Peyer's patch (tissue), 4 donors: ENCODE measurements at regions not wholly inside any gene's neighbourhood (a gene's known extent, or its start where the extent isn't known, plus 50 kb on each side); places are given as distances from the start of the nearest gene placed in this dataset.

Source experiments
- DNase-seq, 3 donors: peaks; one replicate each; pipeline ENCODE4 v3.0.0-alpha.2; 2017 to 2019
- H3K27ac ChIP-seq, 4 donors: fragments of 200-600 bp; sonication (generic); one replicate each; pipeline ENCODE4 v1.5.1; 2016 to 2019
- H3K27me3 ChIP-seq, 2 donors: fragments of 200-600 bp; sonication (generic); one replicate each; pipeline ENCODE4 v1.5.1; 2019
- H3K36me3 ChIP-seq, 3 donors: fragments of 200-600 bp; sonication (generic); one replicate each; pipeline ENCODE4 v1.5.1; 2016 to 2019
- H3K4me1 ChIP-seq, 4 donors: fragments of 200-600 bp; sonication (generic); one replicate each; pipeline ENCODE4 v1.5.1; 2016 to 2019
- H3K4me3 ChIP-seq, 4 donors: fragments of 200-600 bp; sonication (generic); 1 replicate in 3 of 4; 2 replicates in 1 of 4; pipeline ENCODE4 v1.5.1; 2016 to 2019; ENCODE audit warnings: mild to moderate bottlenecking in 1 of 4
- H3K9me3 ChIP-seq, 4 donors: fragments of 200-600 bp; sonication (generic); one replicate each; pipeline ENCODE4 v1.5.1; 2016 to 2019; ENCODE audit warnings: mild to moderate bottlenecking in 1 of 4
- CTCF ChIP-seq, 6 experiments: fragments of 450-650 bp in 4 of 6; fragments of 200-600 bp in 2 of 6; sonication (generic) in 1 of 6; IDR thresholded peaks; one replicate each; pipeline ENCODE4 v1.5.1; 2017 to 2019; ENCODE audit warnings: antibody characterized with exemption in 6 of 6, mild to moderate bottlenecking in 3 of 6, moderate library complexity in 1 of 6
- POLR2A ChIP-seq, 2 donors: fragments of 450-650 bp; IDR thresholded peaks; one replicate each; pipeline ENCODE4 v1.5.1; 2017; ENCODE audit warnings: antibody characterized with exemption in 2 of 2, mild to moderate bottlenecking in 2 of 2, moderate library complexity in 2 of 2

- no peaks in the 10 kb centered on the region for H3K27me3 ChIP-seq
- H3K9me3 ChIP-seq: no peaks in the 10 kb centered on the region
- H3K4me1 ChIP-seq: no peaks in the 10 kb centered on the region
- no peak for DNase-seq
- H3K27ac ChIP-seq: no peak overlapping the region
- TF ChIP-seq CTCF (IDR thresholded peaks at IDR 0.05) (no peak), POLR2A (IDR thresholded peaks at IDR 0.05) (no peak)
- H3K36me3 ChIP-seq: no peaks in the 10 kb centered on the region
- peak overlapping the region in 2 of 4 donors; percentile 15 to 19 for H3K4me3 ChIP-seq
These were observed 50.0 kb upstream of the CORO2B start for GRCh38 chr15:68528626-68529290.
